KMS-11 (cell line): ENCODE measurements at regions not wholly inside any gene's neighbourhood (a gene's known extent, or its start where the extent isn't known, plus 50 kb on each side); places are given as distances from the start of the nearest gene placed in this dataset.

Experiments
- H2AFZ ChIP-seq: fragments of 200-600 bp; sonication (generic); 2 replicates; pipeline ENCODE4 v1.6.1; 2016; ENCODE audit warnings: antibody characterized with exemption, mixed run types, low read depth
- H3K27ac ChIP-seq: fragments of 200-600 bp; sonication (generic); 2 replicates; pipeline ENCODE4 v1.6.1; 2016; ENCODE audit warnings: mild to moderate bottlenecking, mixed run types
- H3K27me3 ChIP-seq: fragments of 200-600 bp; sonication (generic); 2 replicates; pipeline ENCODE4 v1.6.1; 2017; ENCODE audit warnings: mild to moderate bottlenecking, low read depth, mixed run types, moderate library complexity; ENCODE audit not compliant: insufficient read depth
- H3K36me3 ChIP-seq: fragments of 200-600 bp; sonication (generic); 2 replicates; pipeline ENCODE4 v1.6.1; 2017; ENCODE audit warnings: mild to moderate bottlenecking, mixed run types; ENCODE audit not compliant: insufficient read depth
- H3K4me1 ChIP-seq: fragments of 200-600 bp; sonication (generic); 2 replicates; pipeline ENCODE4 v1.6.1; 2016; ENCODE audit warnings: mild to moderate bottlenecking, low read depth, mixed run types; ENCODE audit not compliant: poor library complexity, severe bottlenecking
- H3K4me2 ChIP-seq: fragments of 200-600 bp; sonication (generic); 2 replicates; pipeline ENCODE4 v1.7.0; 2016; ENCODE audit warnings: mild to moderate bottlenecking, mixed run types
- H3K4me3 ChIP-seq: fragments of 200-600 bp; sonication (generic); IDR thresholded peaks from 2 replicates; pipeline ENCODE4 v1.6.1; 2017; ENCODE audit warnings: low read depth, low read length, mixed read lengths; ENCODE audit not compliant: insufficient read depth
- H3K79me2 ChIP-seq: fragments of 200-600 bp; sonication (generic); 2 replicates; pipeline ENCODE4 v1.6.1; 2016; ENCODE audit warnings: low read depth, mixed run types; ENCODE audit not compliant: insufficient read depth
- H3K9ac ChIP-seq: fragments of 200-600 bp; sonication (generic); 2 replicates; pipeline ENCODE4 v1.6.1; 2016; ENCODE audit warnings: mild to moderate bottlenecking, mixed run types
- H4K20me1 ChIP-seq: fragments of 200-600 bp; sonication (generic); 2 replicates; pipeline ENCODE4 v1.6.1; 2016; ENCODE audit warnings: mild to moderate bottlenecking, mixed run types; ENCODE audit not compliant: insufficient read depth
- TF ChIP-seq, protein P1 (sequence below): fragments of 200-600 bp; sonication (generic); conservative IDR thresholded peaks from 2 replicates; pipeline ENCODE4 v1.6.1; 2017; ENCODE audit warnings: low read depth, mild to moderate bottlenecking, antibody characterized with exemption, low read length, moderate library complexity, mixed read lengths

DNA sequence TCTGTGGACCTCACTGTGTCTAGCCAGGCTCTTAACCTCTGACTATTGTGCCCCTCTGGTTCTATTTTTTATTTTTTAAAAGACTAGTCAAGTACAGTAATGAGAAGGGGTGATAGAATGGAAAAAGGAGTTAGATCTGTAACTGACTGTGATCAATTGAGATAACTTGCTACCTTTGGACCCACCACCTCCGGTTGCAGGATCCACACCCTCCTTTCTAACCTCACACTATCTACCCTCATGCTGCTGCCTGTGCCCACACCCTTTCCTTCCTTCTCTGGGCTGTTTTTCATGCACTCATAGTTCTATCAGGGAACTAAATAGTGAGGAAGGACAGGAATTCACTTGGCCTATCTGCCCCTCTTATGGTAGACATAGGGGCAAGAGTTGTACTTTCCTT lies 172.3 kb downstream of the KATNIP start:
- TF ChIP-seq, protein P1, sequence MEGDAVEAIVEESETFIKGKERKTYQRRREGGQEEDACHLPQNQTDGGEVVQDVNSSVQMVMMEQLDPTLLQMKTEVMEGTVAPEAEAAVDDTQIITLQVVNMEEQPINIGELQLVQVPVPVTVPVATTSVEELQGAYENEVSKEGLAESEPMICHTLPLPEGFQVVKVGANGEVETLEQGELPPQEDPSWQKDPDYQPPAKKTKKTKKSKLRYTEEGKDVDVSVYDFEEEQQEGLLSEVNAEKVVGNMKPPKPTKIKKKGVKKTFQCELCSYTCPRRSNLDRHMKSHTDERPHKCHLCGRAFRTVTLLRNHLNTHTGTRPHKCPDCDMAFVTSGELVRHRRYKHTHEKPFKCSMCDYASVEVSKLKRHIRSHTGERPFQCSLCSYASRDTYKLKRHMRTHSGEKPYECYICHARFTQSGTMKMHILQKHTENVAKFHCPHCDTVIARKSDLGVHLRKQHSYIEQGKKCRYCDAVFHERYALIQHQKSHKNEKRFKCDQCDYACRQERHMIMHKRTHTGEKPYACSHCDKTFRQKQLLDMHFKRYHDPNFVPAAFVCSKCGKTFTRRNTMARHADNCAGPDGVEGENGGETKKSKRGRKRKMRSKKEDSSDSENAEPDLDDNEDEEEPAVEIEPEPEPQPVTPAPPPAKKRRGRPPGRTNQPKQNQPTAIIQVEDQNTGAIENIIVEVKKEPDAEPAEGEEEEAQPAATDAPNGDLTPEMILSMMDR: no peak
- H3K9ac ChIP-seq: no peak overlapping the region
- no peak overlapping the region for H3K27ac ChIP-seq

DNA sequence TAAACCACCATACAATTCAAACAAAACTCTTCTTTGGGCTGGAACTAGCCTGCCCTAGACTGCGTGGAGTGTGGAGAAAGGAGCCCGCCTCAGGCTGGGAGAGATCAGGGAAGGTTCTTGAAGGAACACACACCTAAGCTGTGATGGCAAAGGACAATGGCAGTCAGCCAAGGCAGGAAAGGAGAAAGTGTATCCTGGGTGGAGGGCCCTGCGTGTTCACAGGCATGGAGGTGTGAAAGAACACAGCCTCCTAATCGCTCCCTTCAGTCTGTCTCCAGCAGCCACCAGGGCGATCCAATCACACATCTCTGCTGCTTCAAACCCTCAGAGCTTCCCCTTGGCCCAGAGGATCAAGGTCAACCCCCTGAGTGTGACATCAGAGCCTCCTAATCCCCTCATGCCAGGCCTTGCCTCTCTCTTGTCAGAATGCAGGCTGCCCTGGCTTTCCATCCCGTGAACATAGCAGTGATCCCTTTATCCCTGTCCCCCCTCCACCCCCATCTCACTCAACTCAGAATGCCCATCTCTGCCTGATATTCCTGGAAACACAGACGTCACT lies 173.0 kb downstream of the KATNIP start:
- no peaks in the 10 kb centered on the region for H3K4me1 ChIP-seq
- TF ChIP-seq, protein P1: no peak
- no peak overlapping the region for H3K27ac ChIP-seq
- H3K36me3 ChIP-seq: no peaks in the 10 kb centered on the region
- no peaks in the 10 kb centered on the region for H3K79me2 ChIP-seq
- H3K4me2 ChIP-seq: no peak overlapping the region
- no peaks in the 10 kb centered on the region for H3K27me3 ChIP-seq
- H3K9ac ChIP-seq: no peak overlapping the region
- H3K4me3 ChIP-seq: no peak overlapping the region
- no peak overlapping the region for H2AFZ ChIP-seq
- no peaks in the 10 kb centered on the region for H4K20me1 ChIP-seq

More for the DNA sequence above, 172.3 kb downstream of the KATNIP start:
- Histone ChIP-seq H3K27me3 (no peaks in the 10 kb centered on the region), H3K36me3 (no peaks in the 10 kb centered on the region), H3K4me1 (no peaks in the 10 kb centered on the region), H3K79me2 (no peaks in the 10 kb centered on the region), H4K20me1 (no peaks in the 10 kb centered on the region), H2AFZ (no peak overlapping the region), H3K4me2 (no peak overlapping the region), H3K4me3 (no peak overlapping the region)

DNA sequence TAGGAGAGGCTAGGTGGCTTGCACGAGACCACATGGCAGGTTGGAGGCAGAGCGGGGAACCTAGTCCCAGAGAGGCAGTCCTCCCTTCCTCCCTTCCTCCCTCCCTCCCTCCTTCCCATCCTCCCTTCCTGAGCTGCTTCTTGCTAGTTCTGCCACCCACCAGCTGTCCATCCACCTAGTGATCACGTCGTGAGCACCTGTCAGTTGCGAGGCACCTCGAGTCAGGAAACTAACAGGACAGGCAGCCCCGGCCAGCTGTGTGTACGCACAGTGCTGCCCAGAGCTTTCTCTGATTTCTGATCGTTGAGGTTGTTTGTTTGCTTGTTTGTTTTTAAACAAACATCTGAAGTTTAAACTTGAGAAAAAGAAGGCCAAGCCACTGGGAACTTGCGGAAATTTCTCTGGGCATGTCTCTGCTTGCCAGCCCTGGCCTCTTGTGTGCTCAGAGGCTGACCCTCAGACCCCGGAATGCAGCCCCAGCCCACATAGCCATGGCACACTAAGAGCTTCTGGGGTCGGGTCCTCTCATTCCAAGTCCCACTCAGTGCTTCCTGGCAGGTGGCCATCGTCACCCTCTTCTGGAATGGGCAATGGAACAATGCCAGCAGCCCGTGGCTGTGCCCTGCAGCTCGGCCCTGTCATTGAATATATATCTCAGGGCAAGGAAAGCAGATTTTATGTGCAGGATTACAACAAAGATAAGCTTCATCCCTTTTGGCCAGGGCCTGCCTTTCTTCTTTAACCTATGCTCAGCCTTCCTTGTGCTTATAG lies 174.0 kb downstream of the KATNIP start:
- Histone ChIP-seq H3K9ac (no peak overlapping the region), H3K36me3 (no peaks in the 10 kb centered on the region), H2AFZ (no peak overlapping the region), H4K20me1 (no peaks in the 10 kb centered on the region), H3K4me1 (no peaks in the 10 kb centered on the region), H3K27ac (no peak overlapping the region), H3K4me2 (no peak overlapping the region), H3K27me3 (no peaks in the 10 kb centered on the region), H3K4me3 (no peak overlapping the region), H3K79me2 (no peaks in the 10 kb centered on the region)
- TF ChIP-seq, protein P1: no peak

DNA sequence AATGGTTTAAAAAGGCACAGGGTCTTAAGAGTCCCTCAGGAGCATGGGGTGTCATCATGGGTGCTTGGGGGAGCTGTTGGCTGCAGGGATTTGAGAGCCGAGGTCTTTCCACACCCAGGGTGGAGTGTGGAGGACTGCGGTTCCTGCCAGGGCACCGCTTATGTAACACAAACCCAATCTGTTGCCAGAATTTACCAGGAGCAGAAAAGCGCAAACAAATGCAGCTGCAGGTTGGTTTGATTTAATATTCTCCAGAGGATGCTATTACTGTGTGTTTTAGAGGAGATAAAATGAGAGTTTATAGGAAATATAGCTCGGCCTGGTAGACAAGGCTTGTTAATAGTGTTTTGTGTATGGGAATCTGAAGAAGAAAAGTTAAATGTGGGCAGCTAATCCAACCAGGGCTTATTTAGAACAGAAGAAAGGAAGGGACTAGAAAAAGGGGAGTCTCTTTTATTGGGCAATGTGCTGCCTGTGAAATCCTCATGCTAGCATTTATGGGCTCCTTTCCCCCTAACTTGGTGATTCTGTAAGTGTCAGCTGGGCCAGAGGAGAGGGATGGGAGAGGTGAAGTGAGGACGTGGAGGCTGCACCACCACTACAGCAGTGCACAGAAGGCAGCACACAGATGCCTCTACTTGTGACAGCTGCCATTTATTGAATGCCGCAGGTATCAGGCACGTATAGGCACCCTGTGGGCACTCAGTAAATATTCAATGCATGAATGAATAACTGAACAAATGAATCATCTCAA lies 174.7 kb downstream of the KATNIP start:
- Histone ChIP-seq H3K9ac (no peak overlapping the region), H3K79me2 (no peaks in the 10 kb centered on the region), H3K27ac (no peak overlapping the region), H3K36me3 (no peaks in the 10 kb centered on the region), H3K4me1 (no peaks in the 10 kb centered on the region), H3K27me3 (no peaks in the 10 kb centered on the region), H3K4me3 (no peak overlapping the region), H4K20me1 (no peaks in the 10 kb centered on the region), H3K4me2 (no peak overlapping the region), H2AFZ (no peak overlapping the region)
- TF ChIP-seq, protein P1: no peak
